ENCODE measurements at regions not wholly inside any gene's neighbourhood (a gene's known extent, or its start where the extent isn't known, plus 50 kb on each side); places are given as distances from the start of the nearest gene placed in this dataset.

DNA sequence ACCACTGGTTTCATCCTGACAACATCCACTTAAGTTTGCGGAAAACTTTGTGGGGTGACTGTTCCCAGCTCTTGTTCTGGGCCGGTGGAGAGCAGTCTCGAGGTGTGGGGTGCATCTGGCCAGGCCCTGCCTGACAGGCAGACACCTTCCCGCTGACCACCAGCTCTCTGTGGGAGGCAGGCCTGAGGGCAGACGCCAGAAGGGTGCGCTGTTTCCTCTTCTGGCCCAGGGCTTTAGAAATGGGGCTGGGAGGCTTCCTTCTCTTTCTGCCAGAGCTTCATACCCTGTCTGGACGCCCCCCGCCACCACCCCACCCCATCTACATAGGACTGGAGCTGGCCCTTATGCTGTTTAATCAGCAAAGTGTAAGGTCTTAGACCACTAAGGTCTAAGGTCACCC is 263.8 kb downstream of the LOXHD1 start:
- no peak for DNase-seq

DNA sequence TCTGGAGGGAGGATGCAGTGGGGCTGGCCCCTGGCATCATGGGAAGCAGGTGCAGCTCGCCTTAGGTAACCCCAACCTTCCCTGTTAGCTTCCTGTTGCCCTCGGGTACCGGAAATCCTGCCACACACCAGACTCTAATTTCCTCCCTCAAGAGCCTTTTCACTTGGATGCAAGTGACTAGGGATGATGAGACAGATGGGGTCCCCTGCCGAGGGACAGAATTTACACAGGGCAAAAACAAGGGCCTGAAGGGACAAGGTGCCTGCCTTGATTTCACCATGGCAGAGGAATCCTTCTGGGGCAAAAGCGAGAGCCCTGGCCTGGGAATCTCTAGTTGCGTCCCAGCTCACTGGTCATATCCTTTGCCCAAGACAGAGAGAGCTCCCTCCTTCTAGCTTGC is 263.1 kb downstream of the LOXHD1 start:
- DNase-seq = no peak

DNA sequence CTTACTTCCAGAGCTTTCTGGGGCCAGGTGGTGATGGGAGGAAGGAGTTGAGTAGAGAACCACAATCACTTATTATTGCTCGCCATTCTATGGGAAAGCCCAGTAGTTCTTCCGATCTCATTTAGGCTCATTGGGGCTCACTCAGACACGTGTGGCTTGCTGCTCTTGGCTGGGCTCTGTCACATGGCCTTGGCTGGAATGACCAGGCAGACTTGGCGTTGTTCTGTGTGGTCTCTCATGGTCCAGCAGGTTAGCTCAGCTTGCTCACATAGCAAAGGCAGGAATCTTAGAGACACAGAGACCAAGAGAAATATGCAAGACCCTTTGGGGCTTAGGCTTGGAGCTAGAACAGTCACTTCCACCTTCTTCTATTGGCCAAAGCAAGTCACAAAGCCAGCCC is 261.2 kb downstream of the LOXHD1 start:
- DNase-seq = no peak

- no peak for DNase-seq
Observed at GRCh38 chr18:46397174-46397573, 259.8 kb downstream of the LOXHD1 start.

DNA sequence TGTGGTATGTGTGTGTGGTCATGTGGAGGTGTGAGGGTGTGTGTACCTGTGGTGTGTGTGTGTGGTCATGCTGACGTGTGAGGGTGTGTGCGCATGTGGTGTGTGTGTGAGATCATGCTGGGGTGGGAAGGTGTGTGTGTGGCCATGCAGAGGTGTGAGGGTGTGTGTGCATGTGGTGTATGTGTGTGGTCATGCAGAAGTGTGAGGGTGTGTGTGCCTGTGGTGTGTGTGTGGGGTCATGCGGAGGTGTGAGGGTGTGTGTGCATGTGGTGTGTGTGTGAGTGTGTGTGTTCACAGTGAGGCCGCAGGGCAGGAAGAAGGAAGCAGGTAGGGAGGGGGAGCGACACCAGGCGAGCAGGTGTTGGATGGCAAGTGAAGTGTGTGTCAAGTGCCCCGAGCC is 259.0 kb downstream of the LOXHD1 start:
- no peak for DNase-seq

DNA sequence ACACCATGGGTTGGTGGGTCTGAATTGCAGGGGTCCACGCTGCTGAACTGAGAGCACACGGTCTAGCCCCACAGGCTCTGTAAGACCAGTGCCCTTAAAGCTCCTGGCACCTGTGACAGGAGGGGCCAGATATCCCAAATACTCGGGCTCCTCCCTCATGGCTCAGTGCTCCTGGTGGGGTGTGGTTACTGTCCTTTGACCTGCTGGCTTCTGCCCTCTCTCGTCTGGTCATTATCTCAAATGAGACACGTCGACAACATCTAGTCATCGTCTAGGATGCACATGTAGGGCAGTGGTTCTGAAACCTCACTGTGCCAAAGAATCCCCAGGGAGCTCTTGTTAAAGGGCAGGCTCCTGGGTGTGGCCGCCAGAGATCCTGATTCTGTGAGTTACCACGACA is 258.4 kb downstream of the LOXHD1 start:
- no peak for DNase-seq

GRCh38 chr18:46399303-46399702 is 257.7 kb downstream of the LOXHD1 start:
- DNase-seq = no peak

DNA sequence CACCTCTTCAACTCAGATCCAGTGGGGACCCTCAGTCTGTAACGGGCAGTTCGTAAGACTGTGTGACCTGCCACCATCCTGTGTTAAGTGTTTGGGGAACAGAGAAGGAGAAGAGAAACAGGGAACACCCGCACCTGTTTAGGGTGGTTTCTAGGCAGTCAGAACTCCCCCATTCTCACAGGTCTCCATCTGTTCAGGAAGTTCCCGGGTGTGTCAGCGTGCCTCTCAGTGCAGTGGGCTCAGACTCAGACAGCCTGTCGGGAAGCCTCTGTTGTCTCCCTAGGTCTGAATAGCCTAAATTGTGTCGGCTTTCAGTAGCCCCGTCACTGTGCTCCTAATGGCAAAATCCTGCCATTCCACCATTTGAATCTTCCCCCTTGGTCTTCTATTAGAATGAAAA is 256.6 kb downstream of the LOXHD1 start:
- no peak for DNase-seq

- no peak for DNase-seq
Observed at GRCh38 chr18:46401486-46402070, 255.4 kb downstream of the LOXHD1 start.

DNA sequence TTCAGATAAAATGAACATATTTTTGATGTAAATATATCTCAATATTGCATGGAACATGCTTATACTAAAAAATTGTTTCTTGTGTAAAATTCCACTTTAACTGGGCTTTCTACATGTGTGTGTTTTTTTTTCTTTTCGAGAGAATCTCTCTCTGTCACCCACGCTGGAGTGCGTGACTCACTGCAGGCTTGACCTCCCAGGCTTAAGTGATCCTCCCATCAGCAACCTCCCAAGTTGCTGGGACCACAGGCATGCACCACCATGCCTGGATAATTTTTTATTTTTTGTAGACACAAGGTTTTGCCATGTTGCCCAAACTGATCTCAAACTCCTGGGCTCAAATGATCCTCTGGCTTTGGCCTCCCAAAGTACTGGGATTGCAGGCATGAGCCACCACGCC is 254.6 kb downstream of the LOXHD1 start:
- DNase-seq = no peak

DNA sequence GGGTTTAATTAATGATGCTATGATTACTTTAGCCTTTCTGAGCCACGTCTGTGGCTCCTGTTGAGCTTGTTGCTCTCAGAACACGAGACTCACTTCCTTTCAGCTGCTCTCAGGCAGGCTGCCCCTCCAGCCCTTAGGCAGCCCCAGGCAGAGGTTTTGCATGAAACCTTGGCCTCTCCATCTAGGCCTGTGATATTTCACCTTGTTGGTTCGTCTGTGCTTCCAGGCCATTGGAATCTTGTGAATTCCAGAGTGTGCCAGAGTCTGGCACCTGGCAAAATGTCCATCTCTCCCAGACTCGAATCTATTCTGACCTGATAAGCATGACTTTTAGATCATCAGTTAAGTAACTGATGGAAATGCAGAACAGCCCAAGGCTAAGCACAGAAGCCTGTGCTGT is 254.1 kb downstream of the LOXHD1 start:
- no peak for DNase-seq

- DNase-seq = no peak
Observed at GRCh38 chr18:46405832-46406538, 251.0 kb downstream of the LOXHD1 start.

GRCh38 chr18:46406539-46406932 is 250.5 kb downstream of the LOXHD1 start:
- DNase-seq = no peak

GRCh38 chr18:46407486-46408166 is 249.4 kb downstream of the LOXHD1 start:
- no peak for DNase-seq

DNA sequence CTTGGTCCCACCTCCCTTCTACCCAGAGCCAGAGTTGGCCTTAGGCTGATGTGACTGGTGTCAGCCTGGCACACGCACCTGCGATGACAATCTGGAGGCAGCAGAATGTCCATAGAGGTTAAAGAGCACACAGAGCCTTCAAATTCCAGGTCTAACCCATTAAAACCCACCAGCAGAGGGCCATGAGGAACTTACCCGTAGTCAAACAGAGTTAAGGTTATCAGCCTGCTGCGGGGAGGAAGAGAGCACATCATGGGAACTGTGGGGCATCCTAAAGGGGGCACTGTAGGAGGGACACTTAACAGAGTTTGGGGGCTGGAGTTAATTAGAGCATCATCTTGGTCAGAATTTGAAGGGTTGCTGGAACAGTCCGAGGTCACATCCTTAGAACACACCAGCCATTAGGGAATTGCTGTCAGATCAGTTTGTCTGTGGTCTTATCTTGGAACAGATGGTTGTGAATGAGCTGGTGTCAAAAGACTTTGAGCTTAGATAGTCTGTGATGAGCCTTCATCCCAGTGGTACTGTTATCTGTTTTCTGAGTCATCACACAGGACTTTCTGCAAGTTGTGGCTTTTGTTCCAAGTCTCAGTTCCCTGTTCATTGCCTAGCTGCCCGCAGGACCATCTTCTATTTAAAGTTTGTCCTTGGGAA is 248.6 kb downstream of the LOXHD1 start:
- no peak for DNase-seq

DNA sequence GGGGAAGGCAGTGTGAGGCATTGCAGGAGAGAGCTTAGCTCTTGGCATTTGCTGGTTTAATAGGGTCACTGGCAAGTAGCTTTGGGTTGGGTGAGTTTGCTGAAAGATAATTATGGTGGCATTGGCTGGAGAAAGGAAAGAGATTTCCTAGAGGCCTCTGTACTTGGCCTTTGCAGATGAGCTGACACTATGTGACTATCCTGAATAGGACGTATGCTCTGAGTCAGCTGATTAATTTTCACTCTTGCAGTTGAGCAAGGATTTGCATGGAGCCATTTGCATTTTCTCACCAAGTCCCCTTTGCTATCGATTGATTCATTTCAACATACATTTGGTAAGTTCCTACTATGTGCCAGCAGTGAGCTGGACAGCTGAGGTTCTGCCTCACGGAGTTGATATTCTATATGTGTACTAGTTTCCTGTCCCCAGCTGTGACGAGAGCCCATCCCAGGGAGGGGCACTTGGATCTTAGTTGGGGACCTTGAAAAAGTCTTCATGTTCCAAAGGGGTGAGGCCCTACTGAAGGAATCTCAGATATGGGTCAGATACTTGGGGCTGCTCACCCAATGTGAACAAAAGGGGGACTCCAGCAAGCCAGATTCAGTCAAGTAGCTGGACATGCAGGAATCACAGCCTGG is 245.7 kb downstream of the LOXHD1 start:
- DNase-seq = no peak

- no peak for DNase-seq
Observed at GRCh38 chr18:46411867-46412690, 244.9 kb downstream of the LOXHD1 start.

DNA sequence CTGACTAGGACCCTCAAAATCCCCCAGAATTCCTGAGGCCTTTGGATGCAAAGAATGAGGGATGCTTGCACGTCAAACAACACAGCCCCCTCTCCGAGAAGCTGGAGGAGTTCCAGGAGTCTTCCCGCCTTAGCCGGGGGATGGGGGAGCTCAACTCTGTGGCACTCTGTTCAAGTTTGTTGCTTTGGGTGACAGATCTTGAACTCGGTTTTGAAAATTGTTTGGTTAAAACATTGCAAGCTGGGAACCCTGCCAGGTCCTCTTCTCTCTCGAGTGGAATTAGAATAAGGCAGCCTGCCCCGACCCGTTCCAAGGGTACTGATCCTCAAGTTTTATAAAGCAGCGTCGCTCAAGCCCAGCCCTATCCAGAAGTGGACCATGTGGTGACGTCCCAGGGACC is 244.1 kb downstream of the LOXHD1 start:
- DNase-seq = no peak

DNA sequence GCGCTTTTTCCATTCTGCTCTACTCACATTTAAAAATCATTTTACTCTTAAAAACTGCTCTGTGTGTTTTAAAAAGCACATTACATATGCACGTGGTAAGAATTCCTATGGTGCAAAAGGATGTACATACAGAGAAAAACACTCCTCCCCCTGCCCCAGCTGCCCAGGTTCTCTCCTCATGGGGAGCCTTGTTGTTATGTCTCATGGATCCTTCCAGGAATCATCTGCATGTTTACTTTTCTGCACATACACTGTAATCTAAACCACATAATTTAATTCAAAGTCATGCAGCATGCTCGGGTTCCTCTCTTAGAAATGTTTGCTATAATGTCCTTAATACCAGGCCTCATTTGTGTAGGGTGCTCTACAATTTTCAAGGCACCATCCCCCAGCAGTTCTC is 243.3 kb downstream of the LOXHD1 start:
- DNase-seq = no peak

- no peak for DNase-seq
Observed at GRCh38 chr18:46414863-46415262, 242.2 kb downstream of the LOXHD1 start.

DNA sequence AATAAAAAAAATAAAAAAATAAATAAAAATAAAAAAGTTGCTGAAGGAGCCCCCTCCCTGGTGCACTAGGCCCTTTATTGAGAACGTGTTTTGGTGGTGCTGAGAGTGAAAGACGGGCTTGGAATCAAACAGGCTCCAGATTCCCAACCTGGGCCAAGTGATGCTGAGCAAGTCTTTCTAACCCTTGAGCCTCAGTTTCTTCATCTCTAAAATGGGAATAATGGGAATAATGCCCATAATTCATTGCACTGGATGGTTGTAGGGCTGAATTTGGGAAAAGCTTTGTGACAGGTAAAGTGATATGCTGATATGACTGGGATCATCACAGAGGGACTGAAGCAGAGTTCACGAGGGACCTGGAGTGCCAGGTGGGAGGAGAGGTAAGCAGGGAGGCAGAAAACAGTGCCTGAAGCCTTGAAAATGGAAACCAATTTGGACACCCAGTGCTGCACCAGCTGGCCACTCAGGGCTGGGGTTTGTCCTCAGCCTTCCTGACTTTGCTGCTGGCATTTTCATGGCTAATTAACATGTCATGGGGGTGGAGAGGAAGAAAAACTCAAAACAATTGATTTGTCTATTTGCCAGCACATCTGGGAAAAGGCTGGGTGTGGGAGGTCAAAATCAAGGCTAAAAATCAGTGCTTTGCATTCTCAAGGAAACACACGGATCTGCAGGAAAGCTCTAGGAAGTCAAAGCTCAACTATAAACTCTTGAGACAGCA is 241.3 kb downstream of the LOXHD1 start:
- no peak for DNase-seq

Data from NK-92 treated with Interleukin-12 subunit alpha and Interleukin-12 subunit beta, amount 100 ng/mL, for 24 hours (cell line).